ENCODE measurements at regions not wholly inside any gene's neighbourhood (a gene's known extent, or its start where the extent isn't known, plus 50 kb on each side); places are given as distances from the start of the nearest gene placed in this dataset.
"Not testable (repeated sequence)": the region's sequence is repeated elsewhere in the genome, so short reads cannot be mapped to it uniquely, and the experiment has no call there.

- DNase-seq = no peak
Observed at GRCh38 chr6:93183531-93183972, 235.8 kb downstream of the EPHA7 start.

DNA sequence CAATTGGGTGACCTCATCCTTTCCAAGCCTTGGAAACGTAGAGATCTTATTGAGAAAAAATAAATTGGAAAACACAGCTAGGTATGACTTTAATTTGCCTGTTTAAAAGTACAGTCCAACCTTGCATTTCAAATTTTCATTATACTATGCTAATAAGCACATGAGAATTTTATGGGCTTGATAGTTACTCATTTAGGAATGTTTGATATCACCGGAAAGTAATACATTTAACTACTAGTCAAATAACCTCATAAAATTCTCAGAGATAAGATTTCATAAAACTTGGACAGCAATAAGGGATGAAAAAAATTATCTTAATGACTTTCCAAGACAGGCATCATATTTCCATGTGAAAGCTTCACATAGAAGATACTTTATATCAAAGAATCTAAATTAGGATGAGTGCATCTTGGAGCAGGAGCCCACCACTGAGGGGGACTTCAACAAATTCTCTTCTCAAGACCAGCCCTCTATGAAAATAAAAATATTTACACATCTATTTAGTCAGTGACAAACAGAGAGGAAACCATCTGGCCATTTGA, 236.3 kb downstream of the EPHA7 start:
- DNase-seq = no peak

DNA sequence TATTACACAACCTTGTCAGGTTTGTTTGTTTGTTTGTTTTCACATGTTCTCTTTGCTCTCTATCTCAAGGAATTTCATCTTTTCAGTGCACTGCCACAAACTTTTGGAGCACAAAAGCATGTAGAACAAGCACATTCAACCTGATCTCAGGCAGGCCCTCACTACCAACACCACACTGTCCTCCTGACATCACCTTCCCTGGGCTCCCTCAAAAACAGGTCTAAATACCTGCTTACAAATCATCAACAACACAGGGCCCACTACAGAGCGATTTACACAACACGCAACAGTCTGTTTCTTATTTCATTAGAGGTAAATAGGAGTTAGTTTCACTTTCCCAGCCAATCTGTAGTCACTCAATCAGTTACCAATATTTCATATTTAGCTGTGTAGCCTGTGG, 241.4 kb downstream of the EPHA7 start:
- DNase-seq = no peak

- DNase-seq = no peak
Observed at GRCh38 chr6:93177438-93177837, 241.9 kb downstream of the EPHA7 start.

- no peak for DNase-seq
Observed at GRCh38 chr6:93176070-93176469, 243.3 kb downstream of the EPHA7 start.

- DNase-seq = not testable (repeated sequence)
Observed at GRCh38 chr6:93173573-93173972, 245.8 kb downstream of the EPHA7 start.

- DNase-seq = no peak
Observed at GRCh38 chr6:93165850-93166430, 253.4 kb downstream of the EPHA7 start.

GRCh38 chr6:93164781-93165180, 254.6 kb downstream of the EPHA7 start:
- DNase-seq = no peak

- no peak for DNase-seq
Observed at GRCh38 chr6:93163146-93163545, 256.2 kb downstream of the EPHA7 start.

DNA sequence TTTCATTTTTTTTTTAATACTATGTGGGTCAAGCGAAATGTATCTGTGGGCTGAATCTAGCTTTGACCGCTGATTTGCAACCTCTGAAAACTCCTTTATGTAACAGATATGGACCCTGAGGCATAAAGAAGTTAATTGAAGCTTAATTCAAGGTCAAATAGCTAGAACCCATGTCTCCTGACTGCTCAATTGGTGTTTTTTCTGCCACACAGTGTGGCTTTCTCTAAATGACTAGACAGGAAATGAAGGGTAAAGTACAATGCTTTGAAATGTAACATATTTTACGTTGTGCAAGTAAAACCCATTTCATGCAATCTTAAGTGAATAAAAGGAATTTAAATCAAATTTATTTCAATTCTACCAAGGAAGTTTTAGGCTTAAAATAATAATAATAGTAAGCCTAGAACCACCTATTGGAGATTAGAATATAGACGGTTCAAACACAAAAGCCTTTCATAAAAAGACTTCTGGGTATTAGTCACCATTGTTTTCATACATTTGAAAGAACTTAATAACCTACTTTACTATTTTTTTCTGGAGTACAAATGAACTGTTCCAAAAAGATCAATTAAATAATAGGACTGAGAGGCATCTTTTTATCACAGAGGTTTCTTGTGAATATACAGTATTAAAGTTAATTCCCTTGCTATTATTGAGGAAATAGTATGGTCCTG, 279.8 kb downstream of the EPHA7 start:
- no peak for DNase-seq

DNA sequence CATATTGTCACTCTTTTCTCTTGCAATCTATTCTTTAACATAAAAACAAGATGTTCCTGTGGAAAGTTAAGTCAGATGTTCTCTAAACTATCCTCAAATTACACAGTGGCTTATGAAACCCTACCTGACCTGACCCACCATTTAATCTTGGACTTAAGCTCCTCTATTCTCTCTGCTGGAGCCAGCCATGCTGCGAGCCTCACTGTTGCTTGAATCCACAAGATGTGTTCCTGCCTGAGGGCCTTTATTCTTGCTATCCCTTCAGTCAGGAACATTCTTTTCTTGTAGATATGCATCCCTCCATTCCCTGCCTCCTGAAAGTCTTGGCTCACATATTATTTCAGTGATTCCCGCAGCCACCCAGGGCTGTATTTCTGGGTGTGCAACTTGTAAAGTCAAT, 283.2 kb downstream of the EPHA7 start:
- DNase-seq = no peak

GRCh38 chr6:93124006-93124632, 295.2 kb downstream of the EPHA7 start:
- peak in 2 of 3 donors; percentile 1 for DNase-seq

GRCh38 chr6:93123585-93123984, 295.8 kb downstream of the EPHA7 start:
- no peak for DNase-seq

DNA sequence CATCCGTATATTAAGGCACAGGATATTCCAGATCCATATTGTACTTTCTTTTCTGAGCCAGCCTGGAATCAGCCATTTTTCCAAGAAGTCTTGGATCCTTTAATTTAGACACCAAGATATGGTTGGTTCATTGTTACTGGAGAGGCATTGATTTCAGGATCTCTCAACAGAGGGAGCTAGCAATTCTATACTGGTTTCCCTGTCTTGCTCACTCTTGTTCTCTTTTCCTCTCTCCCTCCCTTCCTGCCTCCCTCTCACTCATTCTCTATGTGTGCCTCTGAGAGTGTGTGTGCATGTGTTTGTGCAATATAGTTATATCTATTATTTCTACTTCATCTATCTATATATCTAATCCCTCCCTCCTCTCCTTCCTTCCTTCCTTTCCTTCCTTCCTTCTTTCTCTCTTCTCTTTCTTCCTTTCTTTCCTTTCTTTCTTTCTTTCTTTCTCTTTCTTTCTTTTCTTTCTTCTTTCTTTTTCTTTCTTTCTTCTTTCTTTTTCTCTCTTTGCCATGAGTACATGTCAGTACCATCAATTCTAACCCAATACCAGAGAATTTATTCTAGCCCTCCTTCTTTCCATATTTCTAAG, 299.1 kb downstream of the EPHA7 start:
- no peak for DNase-seq

DNA sequence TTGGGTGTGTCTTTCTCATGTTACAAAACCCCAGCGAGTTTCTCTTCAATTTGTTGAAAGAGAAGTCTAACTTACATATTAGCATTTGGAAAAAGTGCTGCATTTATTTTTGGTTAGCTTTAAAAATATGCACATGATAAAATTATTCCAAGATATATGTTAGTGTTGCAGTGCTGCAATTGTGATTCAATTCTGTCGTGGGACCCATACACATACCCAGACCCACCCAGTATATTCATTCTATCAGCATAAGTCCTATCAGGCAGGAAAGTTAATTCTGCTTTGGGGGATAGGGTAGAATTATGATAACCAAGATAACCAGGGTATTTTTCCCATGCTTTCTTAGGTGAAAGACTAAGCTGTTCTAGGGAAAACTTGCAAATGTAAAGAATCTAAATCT, 313.5 kb downstream of the EPHA7 start:
- no peak for DNase-seq

- no peak for DNase-seq
Observed at GRCh38 chr6:93105017-93105416, 314.3 kb downstream of the EPHA7 start.

DNA sequence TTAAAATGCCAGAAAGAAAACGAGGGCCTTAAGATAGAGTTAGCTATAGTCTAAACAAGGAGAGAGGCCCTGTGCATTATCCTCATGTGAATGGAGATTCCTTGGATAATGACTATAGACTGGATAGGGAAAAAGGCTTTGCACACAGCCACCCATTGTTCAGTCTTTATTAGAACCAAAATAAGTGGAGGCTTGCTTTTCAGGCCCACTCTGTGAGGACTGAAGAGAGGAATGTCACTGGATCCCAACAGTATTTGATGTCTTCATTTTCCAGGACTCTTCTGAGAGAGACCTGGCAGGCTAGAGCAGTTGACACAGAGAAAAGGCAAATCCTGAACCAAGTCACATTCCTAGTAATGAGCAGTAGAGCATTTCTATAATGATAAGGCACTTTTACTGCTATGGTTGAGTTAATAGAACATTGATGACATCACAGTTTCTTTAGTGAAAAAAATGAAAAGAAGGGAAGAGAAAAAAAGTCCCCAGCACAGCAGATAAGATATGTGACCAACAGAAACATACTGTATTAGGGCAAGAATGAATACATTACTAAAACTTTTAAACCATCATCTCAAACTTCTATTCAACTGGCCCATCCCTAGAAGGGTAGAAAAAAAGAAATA, 315.1 kb downstream of the EPHA7 start:
- no peak for DNase-seq

- peak; percentile 31 to 85 (median 40) for DNase-seq
Observed at GRCh38 chr6:93088621-93089501, 330.5 kb downstream of the EPHA7 start.

DNA sequence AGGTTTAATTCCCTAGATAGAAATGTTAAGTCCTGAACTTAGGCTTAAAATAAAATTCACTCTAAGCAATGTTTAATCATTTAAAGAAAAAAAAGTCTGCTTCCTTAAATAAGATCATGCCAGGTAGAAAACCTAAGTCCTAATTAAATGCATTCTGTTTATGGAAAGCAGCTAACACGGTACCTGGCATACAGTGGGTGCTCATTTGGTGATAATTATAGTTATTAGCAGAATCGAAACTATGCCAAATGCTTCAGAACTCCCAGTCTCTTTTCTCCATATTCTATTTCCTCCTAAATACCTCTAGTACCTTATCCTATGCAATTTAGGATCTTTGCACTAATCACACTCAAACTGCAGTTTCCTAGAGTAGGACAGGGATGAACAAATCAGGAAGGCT, 331.8 kb downstream of the EPHA7 start:
- DNase-seq = no peak

GRCh38 chr6:93086351-93086750, 333.0 kb downstream of the EPHA7 start:
- DNase-seq = no peak
